Ishikawa (cell line): ENCODE measurements at regions not wholly inside any gene's neighbourhood (a gene's known extent, or its start where the extent isn't known, plus 50 kb on each side); places are given as distances from the start of the nearest gene placed in this dataset.

Experiments used
- CEBPB ChIP-seq: IDR thresholded peaks from 2 replicates; pipeline ENCODE4 v1.6.1; 2012
- CREB1 ChIP-seq: IDR thresholded peaks from 2 replicates; pipeline ENCODE4 v1.6.1; 2012; ENCODE audit warnings: low read depth
- EGR1 ChIP-seq: IDR thresholded peaks from 2 replicates; pipeline ENCODE4 v1.6.1; 2012
- EP300 ChIP-seq: IDR thresholded peaks from 2 replicates; pipeline ENCODE4 v1.6.1; 2012; ENCODE audit warnings: borderline replicate concordance
- FOXM1 ChIP-seq: IDR thresholded peaks from 2 replicates; pipeline ENCODE4 v1.6.1; 2012; ENCODE audit warnings: low read depth, borderline replicate concordance
- NFIC ChIP-seq: IDR thresholded peaks from 2 replicates; pipeline ENCODE4 v1.6.1; 2012
- RAD21 ChIP-seq: IDR thresholded peaks from 2 replicates; pipeline ENCODE4 v1.6.1; 2012; ENCODE audit warnings: low read depth
- TAF1 ChIP-seq: IDR thresholded peaks from 2 replicates; pipeline ENCODE4 v1.6.1; 2012; ENCODE audit warnings: low read depth, mild to moderate bottlenecking
- TCF12 ChIP-seq: IDR thresholded peaks from 2 replicates; pipeline ENCODE4 v1.6.1; 2012; ENCODE audit warnings: low read depth
- TEAD4 ChIP-seq: IDR thresholded peaks from 2 replicates; pipeline ENCODE4 v1.6.1; 2012
- YY1 ChIP-seq: IDR thresholded peaks from 2 replicates; pipeline ENCODE4 v1.6.1; 2012; ENCODE audit warnings: low read depth
- ZBTB7A ChIP-seq: IDR thresholded peaks from 2 replicates; pipeline ENCODE4 v1.6.1; 2012; ENCODE audit warnings: low read depth
- TF ChIP-seq, protein P1 (sequence below): IDR thresholded peaks from 2 replicates; pipeline ENCODE4 v1.6.1; 2012; ENCODE audit warnings: low read depth, mild to moderate bottlenecking
- TF ChIP-seq, protein P2 (sequence below): IDR thresholded peaks from 2 replicates; pipeline ENCODE4 v1.6.1; 2012
- TF ChIP-seq, protein P3 (sequence below): IDR thresholded peaks from 2 replicates; pipeline ENCODE4 v1.6.1; 2012

DNA sequence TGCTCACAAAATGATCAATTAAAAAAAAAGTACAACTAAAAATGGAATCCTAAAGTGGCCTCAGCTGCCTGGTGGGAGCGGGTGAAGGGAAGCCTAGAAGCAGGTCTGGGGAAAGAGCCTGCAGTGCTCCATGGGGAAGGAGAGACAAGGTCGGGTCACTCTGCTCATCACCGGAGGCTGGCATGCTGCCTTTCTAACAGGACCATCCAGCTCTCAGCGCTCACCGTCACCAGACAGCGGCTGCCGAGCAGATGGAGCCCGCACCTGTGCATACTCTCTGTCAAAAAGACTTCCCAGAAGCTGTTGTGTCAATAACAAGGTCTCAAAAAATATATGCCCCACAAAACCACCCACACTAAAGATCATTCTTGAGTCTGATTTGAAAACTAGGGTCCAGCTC, 112.8 kb downstream of the BAMBI start:
- no peak for TF ChIP-seq YY1
- no peak for TF ChIP-seq CEBPB
- no peak for TF ChIP-seq NFIC

DNA sequence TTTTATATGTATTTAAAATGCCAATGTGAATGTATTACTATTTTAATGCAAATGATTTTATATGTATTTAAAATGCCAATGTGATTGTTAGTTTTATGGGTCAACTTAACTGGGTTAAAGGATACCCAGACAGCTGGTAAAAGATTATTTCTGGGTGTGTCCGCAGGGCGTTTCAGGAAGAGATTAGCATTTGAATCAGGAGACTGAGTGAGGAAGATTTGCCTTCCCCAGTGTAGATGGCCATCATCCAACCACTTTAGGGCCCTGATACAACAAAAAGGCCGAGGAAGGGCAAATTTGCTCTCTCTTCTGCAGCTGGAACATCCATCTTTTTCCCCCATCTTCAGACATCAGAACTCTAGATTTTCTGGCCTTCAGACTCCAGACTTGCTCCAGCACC, 116.2 kb downstream of the BAMBI start:
- TF ChIP-seq FOXM1 (no peak), RAD21 (no peak), EGR1 (no peak), CREB1 (no peak), TCF12 (no peak), CEBPB (no peak), TEAD4 (no peak), ZBTB7A (no peak), EP300 (no peak), YY1 (no peak), TAF1 (no peak), NFIC (no peak)
- TF ChIP-seq, protein P1, sequence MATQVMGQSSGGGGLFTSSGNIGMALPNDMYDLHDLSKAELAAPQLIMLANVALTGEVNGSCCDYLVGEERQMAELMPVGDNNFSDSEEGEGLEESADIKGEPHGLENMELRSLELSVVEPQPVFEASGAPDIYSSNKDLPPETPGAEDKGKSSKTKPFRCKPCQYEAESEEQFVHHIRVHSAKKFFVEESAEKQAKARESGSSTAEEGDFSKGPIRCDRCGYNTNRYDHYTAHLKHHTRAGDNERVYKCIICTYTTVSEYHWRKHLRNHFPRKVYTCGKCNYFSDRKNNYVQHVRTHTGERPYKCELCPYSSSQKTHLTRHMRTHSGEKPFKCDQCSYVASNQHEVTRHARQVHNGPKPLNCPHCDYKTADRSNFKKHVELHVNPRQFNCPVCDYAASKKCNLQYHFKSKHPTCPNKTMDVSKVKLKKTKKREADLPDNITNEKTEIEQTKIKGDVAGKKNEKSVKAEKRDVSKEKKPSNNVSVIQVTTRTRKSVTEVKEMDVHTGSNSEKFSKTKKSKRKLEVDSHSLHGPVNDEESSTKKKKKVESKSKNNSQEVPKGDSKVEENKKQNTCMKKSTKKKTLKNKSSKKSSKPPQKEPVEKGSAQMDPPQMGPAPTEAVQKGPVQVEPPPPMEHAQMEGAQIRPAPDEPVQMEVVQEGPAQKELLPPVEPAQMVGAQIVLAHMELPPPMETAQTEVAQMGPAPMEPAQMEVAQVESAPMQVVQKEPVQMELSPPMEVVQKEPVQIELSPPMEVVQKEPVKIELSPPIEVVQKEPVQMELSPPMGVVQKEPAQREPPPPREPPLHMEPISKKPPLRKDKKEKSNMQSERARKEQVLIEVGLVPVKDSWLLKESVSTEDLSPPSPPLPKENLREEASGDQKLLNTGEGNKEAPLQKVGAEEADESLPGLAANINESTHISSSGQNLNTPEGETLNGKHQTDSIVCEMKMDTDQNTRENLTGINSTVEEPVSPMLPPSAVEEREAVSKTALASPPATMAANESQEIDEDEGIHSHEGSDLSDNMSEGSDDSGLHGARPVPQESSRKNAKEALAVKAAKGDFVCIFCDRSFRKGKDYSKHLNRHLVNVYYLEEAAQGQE, result no peak
- TF ChIP-seq, protein P2, sequence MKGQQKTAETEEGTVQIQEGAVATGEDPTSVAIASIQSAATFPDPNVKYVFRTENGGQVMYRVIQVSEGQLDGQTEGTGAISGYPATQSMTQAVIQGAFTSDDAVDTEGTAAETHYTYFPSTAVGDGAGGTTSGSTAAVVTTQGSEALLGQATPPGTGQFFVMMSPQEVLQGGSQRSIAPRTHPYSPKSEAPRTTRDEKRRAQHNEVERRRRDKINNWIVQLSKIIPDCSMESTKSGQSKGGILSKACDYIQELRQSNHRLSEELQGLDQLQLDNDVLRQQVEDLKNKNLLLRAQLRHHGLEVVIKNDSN, result no peak
- TF ChIP-seq, protein P3, sequence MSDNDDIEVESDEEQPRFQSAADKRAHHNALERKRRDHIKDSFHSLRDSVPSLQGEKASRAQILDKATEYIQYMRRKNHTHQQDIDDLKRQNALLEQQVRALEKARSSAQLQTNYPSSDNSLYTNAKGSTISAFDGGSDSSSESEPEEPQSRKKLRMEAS, result no peak

DNA sequence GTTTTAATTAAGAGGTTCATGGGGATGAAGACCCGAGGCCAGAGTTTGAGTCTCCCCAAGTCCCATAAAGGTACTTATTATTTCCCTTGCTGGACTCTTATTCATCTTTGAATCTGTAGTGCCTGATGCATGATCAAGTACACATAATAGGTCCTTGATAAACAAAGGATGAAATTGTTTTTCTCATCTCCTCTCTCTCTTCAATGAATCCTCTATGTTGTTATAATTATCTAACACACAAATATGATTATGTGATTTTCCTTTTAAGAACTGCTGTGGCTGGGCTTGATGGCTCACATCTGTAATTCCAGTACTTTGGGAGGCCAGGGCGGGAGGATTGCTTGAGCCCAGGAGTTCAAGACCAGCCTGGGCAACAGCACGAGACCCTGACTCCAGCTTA, 117.7 kb downstream of the BAMBI start:
- no peak for TF ChIP-seq CEBPB
- TF ChIP-seq EP300, result no peak

DNA sequence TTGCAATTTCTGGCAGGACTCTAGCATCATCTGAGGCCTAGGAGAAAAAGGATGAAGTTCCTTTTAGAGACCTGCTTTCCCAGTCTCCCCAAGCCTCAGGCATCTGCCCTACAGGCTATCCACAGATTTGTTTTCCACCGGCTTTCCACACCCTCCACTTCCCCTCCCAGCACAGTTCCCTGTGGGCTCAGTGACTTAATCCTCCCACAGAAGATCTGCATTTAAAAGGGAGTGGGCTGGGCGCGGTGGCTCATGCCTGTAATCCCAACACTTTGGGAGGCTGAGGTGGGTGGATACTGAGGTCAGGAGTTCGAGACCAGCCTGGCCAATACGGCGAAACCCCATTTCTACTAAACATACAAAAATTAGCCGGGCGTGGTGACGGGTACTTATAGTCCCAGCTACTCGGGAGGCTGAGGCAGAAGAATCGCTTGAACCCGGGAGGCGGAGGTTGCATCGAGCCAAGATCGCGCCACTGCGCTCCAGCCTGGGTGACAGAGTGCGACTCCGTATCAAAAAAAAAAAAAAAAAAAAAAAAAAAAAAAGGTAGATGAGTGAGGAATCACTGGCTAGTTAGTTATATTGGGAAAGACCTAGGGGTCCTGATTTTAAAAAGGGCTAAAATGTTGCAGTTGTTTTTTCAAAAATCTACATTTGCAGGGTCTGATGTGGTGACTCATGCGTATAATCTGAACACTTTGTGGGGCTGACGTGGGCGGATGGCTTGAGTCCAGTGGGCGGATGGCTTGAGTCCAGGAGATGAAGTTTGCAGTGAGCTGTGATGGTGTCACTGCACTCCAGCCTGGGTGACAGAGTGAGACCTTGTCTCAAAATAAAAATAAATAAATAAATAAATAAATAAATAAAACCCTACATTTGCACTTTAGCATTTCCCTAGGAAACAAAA, 119.5 kb downstream of the BAMBI start:
- no peak for TF ChIP-seq RAD21

DNA sequence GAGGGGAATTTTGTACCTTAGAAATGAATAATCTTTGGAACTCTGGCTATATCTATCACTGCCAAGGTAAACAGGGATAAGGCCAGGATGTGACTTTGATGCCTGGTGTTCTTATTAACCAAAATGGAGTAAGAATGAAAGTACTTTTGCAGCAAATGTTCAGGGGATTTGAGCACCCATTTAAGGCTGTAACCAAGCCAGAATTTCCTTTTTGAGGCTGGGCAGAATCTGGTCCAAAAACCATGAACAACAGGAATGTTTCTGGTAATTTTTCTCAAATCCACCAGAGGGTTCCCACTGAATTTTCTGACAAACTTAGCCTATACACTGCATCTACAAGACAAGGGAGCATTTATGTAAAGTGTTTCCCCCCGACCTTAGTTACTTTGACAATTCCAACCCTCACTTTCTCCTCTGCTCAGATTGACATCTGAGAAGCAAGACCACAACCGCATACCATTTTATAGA, 120.6 kb downstream of the BAMBI start:
- TF ChIP-seq ZBTB7A (no peak), FOXM1 (no peak), EGR1 (no peak), CEBPB (no peak), TCF12 (no peak), EP300 (no peak), CREB1 (no peak), YY1 (no peak), TEAD4 (no peak), RAD21 (no peak), TAF1 (no peak), NFIC (no peak)
- TF ChIP-seq, protein P3, result no peak
- TF ChIP-seq, protein P1, result no peak
- TF ChIP-seq, protein P2, result no peak

DNA sequence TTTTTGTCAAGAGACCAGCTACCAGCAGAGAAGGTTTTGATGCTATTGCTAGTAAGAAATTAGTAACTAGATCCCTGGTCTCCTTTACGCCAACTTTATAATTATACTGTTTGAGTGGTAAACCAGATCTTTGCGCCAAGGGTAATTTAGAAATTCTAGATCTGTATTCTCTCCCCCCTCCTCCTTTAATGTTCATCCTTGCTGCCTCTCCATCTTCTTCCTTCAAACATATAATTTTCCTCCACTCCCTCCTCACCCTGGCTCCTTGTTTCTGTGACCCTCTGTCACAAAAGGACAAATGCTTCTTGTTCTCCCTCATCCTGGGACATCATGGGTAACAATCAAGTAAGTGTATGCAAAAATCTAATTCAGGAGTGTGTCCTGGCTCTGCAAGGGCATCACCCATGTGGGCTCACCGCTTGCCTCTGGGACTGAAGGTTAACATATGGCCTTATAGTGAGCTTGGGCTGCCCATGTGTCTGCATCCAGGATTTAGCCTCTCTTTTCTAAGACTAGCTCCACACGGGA, 121.2 kb downstream of the BAMBI start:
- TF ChIP-seq, protein P2, result no peak
- TF ChIP-seq, protein P3, result no peak
- no peak for TF ChIP-seq TAF1
- no peak for TF ChIP-seq TEAD4
- no peak for TF ChIP-seq ZBTB7A
- no peak for TF ChIP-seq YY1
